T-helper 1 cell treated with Interleukin-12 subunit alpha and Interleukin-12 subunit beta and Interleukin-4 antibody, amounts not matched to agents 30 μg/mL and 1 μg/mL, for 36 hours (primary cell): ENCODE measurements at regions not wholly inside any gene's neighbourhood (a gene's known extent, or its start where the extent isn't known, plus 50 kb on each side); places are given as distances from the start of the nearest gene placed in this dataset.

ENCODE experiments used
- H3K27ac Mint-ChIP-seq: one replicate; pipeline ENCODE4 v1.8.0; 2021; ENCODE audit warnings: mild to moderate bottlenecking, mixed read lengths
- H3K27me3 Mint-ChIP-seq: one replicate; pipeline ENCODE4 v1.8.0; 2021; ENCODE audit warnings: low read depth, mixed read lengths
- H3K36me3 Mint-ChIP-seq: one replicate; pipeline ENCODE4 v1.8.0; 2021; ENCODE audit warnings: low read depth, mixed read lengths
- H3K4me1 Mint-ChIP-seq: one replicate; pipeline ENCODE4 v1.8.0; 2021; ENCODE audit warnings: low read depth, mixed read lengths
- H3K4me3 Mint-ChIP-seq: one replicate; pipeline ENCODE4 v1.8.0; 2021; ENCODE audit warnings: mild to moderate bottlenecking, moderate library complexity, mixed read lengths
- H3K9me3 Mint-ChIP-seq: one replicate; pipeline ENCODE4 v1.8.0; 2021; ENCODE audit warnings: mixed read lengths

GRCh38 chr17:70829876-70830275 is 660.5 kb downstream of the KCNJ2 start:
- H3K27ac Mint-ChIP-seq, result no peak overlapping the region
- H3K9me3 Mint-ChIP-seq, result peaks cover 11% of the 10 kb centered on the region
- H3K27me3 Mint-ChIP-seq, result no peaks in the 10 kb centered on the region
- no peaks in the 10 kb centered on the region for H3K4me1 Mint-ChIP-seq
- H3K4me3 Mint-ChIP-seq, result no peak overlapping the region
- H3K36me3 Mint-ChIP-seq, result no peaks in the 10 kb centered on the region

DNA sequence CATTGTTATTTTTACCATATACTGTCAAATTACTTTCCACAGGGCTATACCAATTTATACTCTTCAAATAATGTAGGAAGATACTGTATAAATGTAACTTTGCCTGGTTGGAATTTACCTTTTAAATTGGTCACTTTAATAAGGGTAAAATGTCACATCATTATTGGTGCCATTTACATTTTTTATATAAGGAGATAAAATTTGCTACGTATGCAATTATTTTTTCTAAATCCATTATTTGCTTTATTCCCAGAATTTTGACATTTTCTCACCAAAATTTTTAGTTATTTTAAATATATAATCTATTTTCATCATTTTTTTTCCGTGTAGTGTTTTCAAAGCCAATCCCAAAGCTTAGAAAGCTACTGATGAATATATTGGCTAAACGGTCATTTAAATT is 664.7 kb downstream of the KCNJ2 start:
- Mint-ChIP-seq H3K9me3 (peaks cover 9% of the 10 kb centered on the region), H3K4me3 (no peak overlapping the region), H3K27ac (no peak overlapping the region), H3K36me3 (no peaks in the 10 kb centered on the region), H3K4me1 (no peaks in the 10 kb centered on the region), H3K27me3 (no peaks in the 10 kb centered on the region)

GRCh38 chr17:70848785-70849184 is 679.5 kb downstream of the KCNJ2 start:
- Mint-ChIP-seq H3K36me3 (no peaks in the 10 kb centered on the region), H3K27me3 (no peaks in the 10 kb centered on the region), H3K4me3 (no peak overlapping the region), H3K4me1 (no peaks in the 10 kb centered on the region), H3K9me3 (peaks cover 5% of the 10 kb centered on the region), H3K27ac (no peak overlapping the region)

DNA sequence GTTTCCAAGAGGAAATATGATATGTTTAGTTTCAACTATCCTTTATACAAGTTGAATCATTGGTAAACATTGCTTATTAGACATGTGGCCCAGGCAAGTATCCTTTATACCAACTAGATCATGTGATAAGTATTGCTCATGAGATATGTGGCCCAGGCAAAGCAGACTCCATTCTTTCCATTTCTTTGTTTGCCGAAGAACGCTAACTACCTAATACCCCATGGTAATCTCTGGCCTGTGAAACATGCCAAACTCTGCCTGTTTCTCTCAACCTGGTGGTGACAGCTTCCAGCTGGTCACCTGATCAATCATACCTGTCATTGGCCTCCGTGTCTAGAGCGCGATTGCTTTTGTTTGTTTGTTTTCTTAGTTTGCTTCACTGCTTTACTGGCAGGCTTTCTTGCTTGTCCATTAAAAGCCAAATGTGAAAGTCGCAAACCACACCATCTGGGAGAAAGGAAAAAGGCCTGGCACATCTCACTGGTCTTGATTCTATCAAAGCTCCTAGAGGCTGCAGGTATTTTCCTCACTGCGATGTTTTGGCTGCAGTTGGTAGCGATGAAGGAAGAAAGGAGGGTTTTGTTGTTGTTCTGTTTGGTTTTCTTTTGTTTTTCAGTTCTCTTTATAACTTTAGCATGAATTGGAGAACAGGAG is 686.2 kb downstream of the KCNJ2 start:
- H3K4me3 Mint-ChIP-seq, result no peak overlapping the region
- no peak overlapping the region for H3K27ac Mint-ChIP-seq
- no peaks in the 10 kb centered on the region for H3K36me3 Mint-ChIP-seq
- no peaks in the 10 kb centered on the region for H3K4me1 Mint-ChIP-seq
- H3K27me3 Mint-ChIP-seq, result no peaks in the 10 kb centered on the region
- peaks cover 15% of the 10 kb centered on the region for H3K9me3 Mint-ChIP-seq

DNA sequence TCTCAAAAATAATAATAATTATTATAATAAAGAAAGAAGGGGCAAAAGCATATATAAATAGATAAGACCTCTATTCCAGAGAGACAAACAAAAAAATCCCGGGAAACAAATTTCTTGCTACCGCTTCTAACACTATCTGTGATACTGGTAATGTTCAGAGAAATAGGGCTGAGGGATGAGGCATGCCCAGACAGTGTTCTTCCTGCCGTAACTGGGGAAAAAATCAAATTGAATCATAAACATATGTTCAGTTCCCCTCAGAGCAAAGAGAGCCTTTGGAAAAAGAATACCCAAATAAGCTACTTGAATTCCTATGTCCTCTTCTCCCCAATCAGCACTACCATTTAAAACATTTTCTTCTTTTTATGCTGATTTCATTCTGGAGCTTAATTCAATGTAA is 688.0 kb downstream of the KCNJ2 start:
- peaks cover 21% of the 10 kb centered on the region for H3K9me3 Mint-ChIP-seq
- no peaks in the 10 kb centered on the region for H3K4me1 Mint-ChIP-seq
- H3K27ac Mint-ChIP-seq, result no peak overlapping the region
- no peaks in the 10 kb centered on the region for H3K36me3 Mint-ChIP-seq
- H3K4me3 Mint-ChIP-seq, result no peak overlapping the region
- H3K27me3 Mint-ChIP-seq, result no peaks in the 10 kb centered on the region

GRCh38 chr17:70859829-70860228 is 690.5 kb downstream of the KCNJ2 start:
- Mint-ChIP-seq H3K36me3 (no peaks in the 10 kb centered on the region), H3K4me1 (no peaks in the 10 kb centered on the region), H3K27me3 (no peaks in the 10 kb centered on the region), H3K4me3 (no peak overlapping the region), H3K9me3 (peaks cover 29% of the 10 kb centered on the region), H3K27ac (no peak overlapping the region)

DNA sequence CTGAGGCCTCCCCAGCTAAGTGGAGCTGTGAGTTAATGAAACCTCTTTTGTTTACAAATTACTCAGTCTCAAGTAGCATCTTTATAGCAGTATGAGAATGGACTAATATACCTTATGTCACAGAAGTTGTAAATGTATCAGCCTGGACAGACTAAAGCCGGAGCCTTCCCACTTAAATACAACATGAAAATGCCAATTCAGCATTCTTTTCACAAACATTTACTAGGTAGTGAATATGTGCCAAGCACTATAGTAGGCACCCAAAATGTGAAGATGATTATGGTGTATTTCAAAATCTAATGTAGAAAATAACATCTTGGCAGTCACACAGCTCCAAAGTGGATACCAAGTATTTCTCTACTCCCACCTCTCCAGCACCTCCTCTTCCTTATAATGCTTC is 693.0 kb downstream of the KCNJ2 start:
- no peaks in the 10 kb centered on the region for H3K4me1 Mint-ChIP-seq
- H3K36me3 Mint-ChIP-seq, result no peaks in the 10 kb centered on the region
- no peaks in the 10 kb centered on the region for H3K27me3 Mint-ChIP-seq
- H3K4me3 Mint-ChIP-seq, result no peak overlapping the region
- no peak overlapping the region for H3K27ac Mint-ChIP-seq
- H3K9me3 Mint-ChIP-seq, result peaks cover 25% of the 10 kb centered on the region

DNA sequence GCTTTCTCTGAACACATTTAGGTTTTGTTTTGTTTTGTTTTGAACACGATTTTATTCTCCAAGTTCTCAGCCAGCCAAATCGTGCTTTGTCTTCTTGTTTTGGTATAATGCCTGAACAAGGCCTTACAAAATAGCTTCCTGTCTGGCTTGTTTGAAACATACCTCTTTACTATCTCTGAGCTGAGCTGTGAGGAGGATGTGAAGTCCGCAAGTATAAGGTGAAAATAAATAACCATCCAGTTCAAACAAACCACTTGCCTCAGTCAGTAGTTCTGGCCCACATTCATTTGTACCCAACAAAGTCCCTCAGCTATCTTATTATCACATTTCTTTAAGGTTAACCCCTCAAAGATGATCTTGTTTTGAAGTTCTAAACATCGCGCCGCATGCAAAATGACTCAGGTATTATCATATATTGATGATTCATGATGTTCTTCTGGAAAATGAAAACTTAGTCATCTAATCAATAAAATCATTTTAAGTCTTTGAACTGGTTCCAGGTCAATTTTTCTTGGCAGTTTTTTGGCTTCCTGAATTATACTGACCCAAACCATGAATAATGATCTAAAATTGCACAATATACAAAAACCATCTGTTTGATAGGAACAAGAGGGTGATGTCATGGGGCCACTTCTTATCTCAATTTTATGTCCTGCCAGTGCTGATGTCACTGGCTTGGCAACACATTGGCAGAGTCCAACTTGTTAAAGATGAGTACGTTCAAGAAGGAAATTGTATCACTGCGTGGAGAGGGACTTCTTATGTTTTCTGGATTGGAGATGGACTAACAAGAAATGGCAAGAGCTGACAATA is 694.3 kb downstream of the KCNJ2 start:
- H3K4me1 Mint-ChIP-seq, result no peaks in the 10 kb centered on the region
- no peak overlapping the region for H3K4me3 Mint-ChIP-seq
- no peaks in the 10 kb centered on the region for H3K36me3 Mint-ChIP-seq
- peaks cover 23% of the 10 kb centered on the region for H3K9me3 Mint-ChIP-seq
- no peaks in the 10 kb centered on the region for H3K27me3 Mint-ChIP-seq
- H3K27ac Mint-ChIP-seq, result no peak overlapping the region

DNA sequence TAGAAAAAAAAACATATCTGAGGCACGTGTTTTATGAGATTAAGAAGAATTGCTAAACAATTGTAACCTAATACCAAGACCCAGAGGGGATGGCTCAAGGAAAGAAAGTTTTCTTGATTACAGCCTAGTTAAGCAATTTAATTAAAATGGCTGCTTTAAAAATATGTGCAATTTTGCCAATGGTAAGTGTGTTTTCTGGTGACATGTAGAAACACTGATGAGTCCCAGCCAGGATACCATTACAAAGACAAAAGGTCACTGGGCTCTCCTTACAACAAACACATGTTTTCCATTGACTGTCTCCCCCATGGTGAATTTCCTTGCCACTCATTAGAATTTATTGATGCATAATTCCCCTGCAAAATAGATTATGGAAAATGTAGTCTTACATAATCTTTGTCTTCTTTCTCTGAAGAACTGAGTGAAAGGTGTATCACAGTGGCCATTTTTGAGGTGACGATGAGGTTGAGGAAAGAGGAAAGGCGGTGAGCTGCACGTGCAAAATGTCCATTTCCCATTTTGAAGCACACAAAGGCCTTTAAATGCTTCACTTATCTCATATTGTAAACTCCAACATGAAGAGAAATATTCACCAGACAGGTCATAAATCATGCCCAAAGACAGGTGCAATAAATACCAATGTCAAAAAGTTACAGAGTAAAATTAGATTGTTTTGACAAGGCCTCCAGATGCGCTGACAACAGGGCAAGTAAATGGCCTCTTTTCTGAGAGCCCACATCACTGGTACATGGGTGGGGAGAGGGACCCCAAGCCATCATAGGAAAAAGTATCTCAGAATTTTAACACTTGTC is 696.9 kb downstream of the KCNJ2 start:
- no peaks in the 10 kb centered on the region for H3K4me1 Mint-ChIP-seq
- H3K4me3 Mint-ChIP-seq, result no peak overlapping the region
- H3K27me3 Mint-ChIP-seq, result no peaks in the 10 kb centered on the region
- peaks cover 13% of the 10 kb centered on the region for H3K9me3 Mint-ChIP-seq
- no peak overlapping the region for H3K27ac Mint-ChIP-seq
- no peaks in the 10 kb centered on the region for H3K36me3 Mint-ChIP-seq

DNA sequence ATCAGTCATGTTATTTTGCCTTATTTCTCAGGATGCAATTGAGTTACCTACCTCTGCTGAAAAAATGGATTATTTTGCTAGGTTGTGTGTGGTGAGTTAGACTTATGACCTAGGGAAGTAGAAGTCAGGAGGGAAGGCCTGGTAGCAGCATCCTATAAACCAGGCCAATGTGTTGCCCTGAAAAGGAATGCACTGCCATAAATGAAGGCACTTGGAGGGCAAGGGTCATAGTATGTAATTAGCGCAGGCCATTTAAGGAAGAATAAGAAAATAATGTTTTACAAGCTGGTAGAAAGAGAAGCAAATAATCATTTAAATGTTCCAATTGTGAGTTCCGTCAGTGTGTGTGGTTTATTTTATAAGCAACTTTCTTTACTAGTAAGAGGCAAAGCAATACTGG is 698.8 kb downstream of the KCNJ2 start:
- H3K36me3 Mint-ChIP-seq, result no peaks in the 10 kb centered on the region
- peaks cover 17% of the 10 kb centered on the region for H3K9me3 Mint-ChIP-seq
- no peaks in the 10 kb centered on the region for H3K27me3 Mint-ChIP-seq
- H3K4me3 Mint-ChIP-seq, result no peak overlapping the region
- no peak overlapping the region for H3K27ac Mint-ChIP-seq
- no peaks in the 10 kb centered on the region for H3K4me1 Mint-ChIP-seq

- Mint-ChIP-seq H3K36me3 (no peaks in the 10 kb centered on the region), H3K4me1 (no peaks in the 10 kb centered on the region), H3K27me3 (no peaks in the 10 kb centered on the region), H3K27ac (no peak overlapping the region), H3K4me3 (no peak overlapping the region), H3K9me3 (peaks cover 9% of the 10 kb centered on the region)
Observed at GRCh38 chr17:70869402-70870085, 700.2 kb downstream of the KCNJ2 start.

GRCh38 chr17:70871180-70871818 is 702.0 kb downstream of the KCNJ2 start:
- H3K27me3 Mint-ChIP-seq, result no peaks in the 10 kb centered on the region
- no peaks in the 10 kb centered on the region for H3K36me3 Mint-ChIP-seq
- peaks cover 9% of the 10 kb centered on the region for H3K9me3 Mint-ChIP-seq
- H3K4me1 Mint-ChIP-seq, result no peaks in the 10 kb centered on the region
- no peak overlapping the region for H3K4me3 Mint-ChIP-seq
- H3K27ac Mint-ChIP-seq, result no peak overlapping the region

- Mint-ChIP-seq H3K27me3 (no peaks in the 10 kb centered on the region), H3K27ac (no peak overlapping the region), H3K9me3 (peaks cover 13% of the 10 kb centered on the region), H3K4me1 (no peaks in the 10 kb centered on the region), H3K36me3 (no peaks in the 10 kb centered on the region), H3K4me3 (no peak overlapping the region)
Observed at GRCh38 chr17:70872103-70872502, 702.8 kb downstream of the KCNJ2 start.

GRCh38 chr17:70875729-70876310 is 706.5 kb downstream of the KCNJ2 start:
- no peak overlapping the region for H3K27ac Mint-ChIP-seq
- H3K27me3 Mint-ChIP-seq, result no peaks in the 10 kb centered on the region
- no peaks in the 10 kb centered on the region for H3K4me1 Mint-ChIP-seq
- peaks cover 11% of the 10 kb centered on the region for H3K9me3 Mint-ChIP-seq
- H3K36me3 Mint-ChIP-seq, result no peaks in the 10 kb centered on the region
- no peak overlapping the region for H3K4me3 Mint-ChIP-seq
